HepG2 (cell line): ENCODE measurements at regions not wholly inside any gene's neighbourhood (a gene's known extent, or its start where the extent isn't known, plus 50 kb on each side); places are given as distances from the start of the nearest gene placed in this dataset.

Source experiments
- ATAC-seq: fragments of 200-7000 bp; cut with Tn5 transposase; 3 replicates; pipeline ENCODE4 v1.9.1; 2020; ENCODE audit warnings: mild to moderate bottlenecking, moderate library complexity
- BruUV-seq: library from RNA; stranded (reverse); fragments of 400-500 nt; replicated peaks from 2 replicates; lab custom pipeline; 2021; lab: Mats Ljungman, UMichigan
- CTCF ChIA-PET: fragments of 300-600 bp; formaldehyde crosslinking; extraction: SDS; loops from one replicate; lab custom pipeline; 2021; ENCODE audit warnings: low total read pairs, inconsistent platforms, low intra/inter-chr PET ratio; lab: Yijun Ruan, JAX
- POLR2A ChIA-PET: fragments of 350-600 bp; sonication (Branson Sonifier 250); formaldehyde crosslinking; loops from one replicate; lab custom pipeline; 2020; ENCODE audit warnings: antibody characterized with exemption, inconsistent platforms; lab: Yijun Ruan, JAX
- DNase-seq: peaks from one replicate; pipeline ENCODE4 v3.0.0-alpha.2; 2015; ENCODE audit warnings: low spot score
- FAIRE-seq: peaks from 3 replicates; lab custom pipeline; 2011; peaks lifted over from hg19 to GRCh38; lab: Jason Lieb, UNC
- H2AFZ ChIP-seq: one replicate; pipeline ENCODE4 v1.6.1; 2011; ENCODE audit warnings: low read length, inconsistent platforms
- H3K27ac ChIP-seq: fragments of 300-600 bp; 3 replicates; pipeline ENCODE4 v1.8.0; 2011; ENCODE audit warnings: mixed run types, mild to moderate bottlenecking, mixed read lengths, low read length, inconsistent platforms; ENCODE audit not compliant: insufficient read depth; ENCODE audit errors: extremely low read length
- H3K27me3 ChIP-seq, 2 experiments: fragments of 200-600 bp in 1 of 2; 2 replicates in 1 of 2; 3 replicates in 1 of 2; pipeline versions ENCODE4 v1.6.0 to v1.8.0; 2011; ENCODE audit warnings: low read length in 2 of 2, mild to moderate bottlenecking in 2 of 2, moderate library complexity in 2 of 2, inconsistent platforms in 1 of 2; ENCODE audit not compliant: insufficient read depth in 2 of 2, control insufficient read depth in 1 of 2
- H3K36me3 ChIP-seq, 2 experiments: fragments of 200-600 bp in 1 of 2; replicated peaks in 1 of 2; 2 replicates in 1 of 2; 3 replicates in 1 of 2; pipeline versions ENCODE4 v1.5.1 to v1.8.0; 2011; ENCODE audit warnings: low read length in 2 of 2, inconsistent platforms in 1 of 2; ENCODE audit not compliant: insufficient read depth in 2 of 2, control insufficient read depth in 1 of 2
- H3K4me1 ChIP-seq: 2 replicates; pipeline ENCODE4 v1.5.1; 2012; ENCODE audit warnings: low read length, inconsistent platforms; ENCODE audit not compliant: insufficient read depth
- H3K4me2 ChIP-seq: 2 replicates; pipeline ENCODE4 v1.6.0; 2011; ENCODE audit warnings: low read depth, low read length, inconsistent platforms
- H3K4me3 ChIP-seq, 3 experiments: fragments of 200-600 bp in 1 of 3; sonication (generic), shearing (Covaris generic) in 1 of 3; replicated peaks in 1 of 3; 2 replicates each; pipeline ENCODE4 v1.5.1; 2011 to 2016; ENCODE audit warnings: low read length in 3 of 3, inconsistent platforms in 2 of 3, low read depth in 2 of 3, mild to moderate bottlenecking in 2 of 3, control low read depth in 1 of 3, mixed read lengths in 1 of 3; ENCODE audit not compliant: insufficient read depth in 1 of 3
- H3K79me2 ChIP-seq: one replicate; pipeline ENCODE4 v1.6.1; 2011; ENCODE audit warnings: low read length, inconsistent platforms; ENCODE audit not compliant: insufficient read depth
- H3K9ac ChIP-seq: 2 replicates; pipeline ENCODE4 v1.6.0; 2011; ENCODE audit warnings: mild to moderate bottlenecking, low read depth, low read length, inconsistent platforms; ENCODE audit not compliant: insufficient read depth
- H3K9me3 ChIP-seq: 2 replicates; pipeline ENCODE4 v1.5.1; 2012; ENCODE audit warnings: mild to moderate bottlenecking, low read length
- H4K20me1 ChIP-seq: 2 replicates; pipeline ENCODE4 v1.6.0; 2011; ENCODE audit warnings: inconsistent platforms, mild to moderate bottlenecking, low read length, moderate library complexity; ENCODE audit not compliant: insufficient read depth
- MIER3 ChIP-seq: IDR thresholded peaks from 2 replicates; pipeline ENCODE4 v1.6.1; 2016; ENCODE audit warnings: missing compliant biosample characterization, borderline replicate concordance
- MYC ChIP-seq: sonication (generic); formaldehyde crosslinking; IDR thresholded peaks from 2 replicates; pipeline ENCODE4 v1.9.0; 2021; ENCODE audit warnings: missing genetic modification reagents, borderline replicate concordance
- WGBS: methylation state at CpG from one replicate; pipeline ENCODE4 v1.1.6; 2017; ENCODE audit warnings: low lambda C conversion rate; 5-methylcytosine and 5-hydroxymethylcytosine counted together
- in situ Hi-C: cut with HindIII; loops from 2 replicates; pipeline ENCODE4 v1.10.0; 2017; ENCODE audit warnings: low pct_unique_long_range_greater_than_20kb; ENCODE audit not compliant: extremely low pct_ligation_motif_present
- intact Hi-C: fragments of 100-400 bp; cut with micrococcal nuclease; formaldehyde crosslinking; loops from one replicate; pipeline ENCODE4 v1.10.0; 2022; ENCODE audit not compliant: unreplicated experiment
- TF ChIP-seq, protein P1 (sequence below): sonication (generic); formaldehyde crosslinking; IDR thresholded peaks from 2 replicates; pipeline ENCODE4 v1.4.0; 2020; ENCODE audit warnings: missing genetic modification reagents

DNA sequence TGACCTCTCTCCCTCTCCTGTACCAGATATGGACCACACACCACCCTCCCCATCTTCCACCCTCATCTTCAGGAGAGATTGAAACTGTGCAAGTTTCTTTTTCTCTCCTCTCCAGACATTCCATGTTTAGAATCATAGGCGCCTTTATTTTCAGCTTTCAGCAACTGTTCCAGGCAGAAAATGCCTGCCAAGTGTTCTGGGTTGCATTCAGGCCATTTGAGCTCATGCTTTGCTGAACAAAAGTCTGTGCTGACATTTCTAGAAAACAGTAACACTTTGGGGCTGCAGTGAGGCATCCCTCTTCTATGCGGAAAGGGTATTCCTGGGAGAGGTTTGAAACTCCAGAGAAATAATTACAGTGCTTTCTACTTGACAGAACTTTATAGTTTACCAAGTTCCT lies 361.7 kb downstream of the GPAM start (continued):
- TF ChIP-seq, protein P1, sequence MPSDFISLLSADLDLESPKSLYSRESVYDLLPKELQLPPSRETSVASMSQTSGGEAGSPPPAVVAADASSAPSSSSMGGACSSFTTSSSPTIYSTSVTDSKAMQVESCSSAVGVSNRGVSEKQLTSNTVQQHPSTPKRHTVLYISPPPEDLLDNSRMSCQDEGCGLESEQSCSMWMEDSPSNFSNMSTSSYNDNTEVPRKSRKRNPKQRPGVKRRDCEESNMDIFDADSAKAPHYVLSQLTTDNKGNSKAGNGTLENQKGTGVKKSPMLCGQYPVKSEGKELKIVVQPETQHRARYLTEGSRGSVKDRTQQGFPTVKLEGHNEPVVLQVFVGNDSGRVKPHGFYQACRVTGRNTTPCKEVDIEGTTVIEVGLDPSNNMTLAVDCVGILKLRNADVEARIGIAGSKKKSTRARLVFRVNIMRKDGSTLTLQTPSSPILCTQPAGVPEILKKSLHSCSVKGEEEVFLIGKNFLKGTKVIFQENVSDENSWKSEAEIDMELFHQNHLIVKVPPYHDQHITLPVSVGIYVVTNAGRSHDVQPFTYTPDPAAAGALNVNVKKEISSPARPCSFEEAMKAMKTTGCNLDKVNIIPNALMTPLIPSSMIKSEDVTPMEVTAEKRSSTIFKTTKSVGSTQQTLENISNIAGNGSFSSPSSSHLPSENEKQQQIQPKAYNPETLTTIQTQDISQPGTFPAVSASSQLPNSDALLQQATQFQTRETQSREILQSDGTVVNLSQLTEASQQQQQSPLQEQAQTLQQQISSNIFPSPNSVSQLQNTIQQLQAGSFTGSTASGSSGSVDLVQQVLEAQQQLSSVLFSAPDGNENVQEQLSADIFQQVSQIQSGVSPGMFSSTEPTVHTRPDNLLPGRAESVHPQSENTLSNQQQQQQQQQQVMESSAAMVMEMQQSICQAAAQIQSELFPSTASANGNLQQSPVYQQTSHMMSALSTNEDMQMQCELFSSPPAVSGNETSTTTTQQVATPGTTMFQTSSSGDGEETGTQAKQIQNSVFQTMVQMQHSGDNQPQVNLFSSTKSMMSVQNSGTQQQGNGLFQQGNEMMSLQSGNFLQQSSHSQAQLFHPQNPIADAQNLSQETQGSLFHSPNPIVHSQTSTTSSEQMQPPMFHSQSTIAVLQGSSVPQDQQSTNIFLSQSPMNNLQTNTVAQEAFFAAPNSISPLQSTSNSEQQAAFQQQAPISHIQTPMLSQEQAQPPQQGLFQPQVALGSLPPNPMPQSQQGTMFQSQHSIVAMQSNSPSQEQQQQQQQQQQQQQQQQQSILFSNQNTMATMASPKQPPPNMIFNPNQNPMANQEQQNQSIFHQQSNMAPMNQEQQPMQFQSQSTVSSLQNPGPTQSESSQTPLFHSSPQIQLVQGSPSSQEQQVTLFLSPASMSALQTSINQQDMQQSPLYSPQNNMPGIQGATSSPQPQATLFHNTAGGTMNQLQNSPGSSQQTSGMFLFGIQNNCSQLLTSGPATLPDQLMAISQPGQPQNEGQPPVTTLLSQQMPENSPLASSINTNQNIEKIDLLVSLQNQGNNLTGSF (CRISPR knock-in tag), result no peak

- H3K27ac ChIP-seq, result no peak overlapping the region
- TF ChIP-seq MYC (CRISPR knock-in tag) (no peak), MIER3 (no peak)
- TF ChIP-seq, all 625 proteins: peak for 0
- H3K9ac ChIP-seq, result no peak overlapping the region
- ChIA-PET POLR2A (no interaction called here), CTCF (no interaction called here)
- H3K9me3 ChIP-seq, result no peaks in the 10 kb centered on the region
- ATAC-seq, result no peak
- H3K4me2 ChIP-seq, result no peak overlapping the region
- in situ Hi-C loops (no loop called here), intact Hi-C loops (no loop called here)
- H3K4me1 ChIP-seq, result no peaks in the 10 kb centered on the region
- no peak for DNase-seq
- WGBS, result 4% methylated on average over 2 of the region's 2 CpGs
- H3K27me3 ChIP-seq, result no peaks in the 10 kb centered on the region
- H3K4me3 ChIP-seq, result no peak overlapping the region
- H2AFZ ChIP-seq, result no peak overlapping the region
- BruUV-seq, result no TSS peak
- no peaks in the 10 kb centered on the region for H3K79me2 ChIP-seq
- H4K20me1 ChIP-seq, result no peaks in the 10 kb centered on the region
- no peaks in the 10 kb centered on the region for H3K36me3 ChIP-seq
- FAIRE-seq, result no peak
Measured at GRCh38 chr10:111822661-111823060, 360.9 kb downstream of the GPAM start.
